Esophagus squamous epithelium (tissue), 4 donors: ENCODE measurements at regions not wholly inside any gene's neighbourhood (a gene's known extent, or its start where the extent isn't known, plus 50 kb on each side); places are given as distances from the start of the nearest gene placed in this dataset.

Experiments used
- POLR2A ChIP-seq, 4 donors: fragments of 450-650 bp; IDR thresholded peaks; one replicate each; pipeline ENCODE4 v1.6.1; 2017; ENCODE audit warnings: antibody characterized with exemption in 4 of 4, mild to moderate bottlenecking in 4 of 4, moderate library complexity in 3 of 4
- TF ChIP-seq, protein P1 (sequence below), 6 experiments: fragments of 450-650 bp in 4 of 6; fragments of 200-600 bp in 2 of 6; sonication (generic) in 2 of 6; IDR thresholded peaks; one replicate each; pipeline ENCODE4 v1.5.1; 2016 to 2019; ENCODE audit warnings: antibody characterized with exemption in 6 of 6, mild to moderate bottlenecking in 4 of 6, moderate library complexity in 4 of 6

DNA sequence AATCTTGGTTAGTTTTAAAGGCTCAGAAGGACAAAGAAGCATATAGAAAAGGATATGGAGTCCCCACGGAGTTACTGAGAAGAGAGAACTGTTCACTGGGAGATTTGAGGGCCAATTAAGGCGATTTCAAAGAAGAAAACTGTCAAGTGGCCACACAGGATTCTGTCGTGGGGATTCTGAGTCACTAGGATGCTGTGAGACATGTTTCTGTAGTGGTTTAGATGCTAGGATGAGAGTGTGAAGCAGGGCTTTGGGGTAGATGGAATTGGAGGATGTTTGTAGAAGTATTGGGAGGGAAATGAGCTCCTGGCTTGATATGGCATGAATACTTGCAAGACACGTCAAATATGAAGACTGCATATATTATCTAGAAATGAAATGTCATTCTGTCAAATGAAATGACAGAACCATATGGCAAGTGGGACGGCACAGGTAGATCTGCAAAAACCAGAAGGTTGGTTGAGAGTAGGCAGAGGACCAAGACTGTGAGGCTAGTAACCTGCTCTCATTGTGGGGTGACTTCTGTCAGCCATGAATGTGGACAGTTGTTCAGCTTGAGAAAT lies 136.3 kb upstream of the SPRY4 start:
- TF ChIP-seq, protein P1, sequence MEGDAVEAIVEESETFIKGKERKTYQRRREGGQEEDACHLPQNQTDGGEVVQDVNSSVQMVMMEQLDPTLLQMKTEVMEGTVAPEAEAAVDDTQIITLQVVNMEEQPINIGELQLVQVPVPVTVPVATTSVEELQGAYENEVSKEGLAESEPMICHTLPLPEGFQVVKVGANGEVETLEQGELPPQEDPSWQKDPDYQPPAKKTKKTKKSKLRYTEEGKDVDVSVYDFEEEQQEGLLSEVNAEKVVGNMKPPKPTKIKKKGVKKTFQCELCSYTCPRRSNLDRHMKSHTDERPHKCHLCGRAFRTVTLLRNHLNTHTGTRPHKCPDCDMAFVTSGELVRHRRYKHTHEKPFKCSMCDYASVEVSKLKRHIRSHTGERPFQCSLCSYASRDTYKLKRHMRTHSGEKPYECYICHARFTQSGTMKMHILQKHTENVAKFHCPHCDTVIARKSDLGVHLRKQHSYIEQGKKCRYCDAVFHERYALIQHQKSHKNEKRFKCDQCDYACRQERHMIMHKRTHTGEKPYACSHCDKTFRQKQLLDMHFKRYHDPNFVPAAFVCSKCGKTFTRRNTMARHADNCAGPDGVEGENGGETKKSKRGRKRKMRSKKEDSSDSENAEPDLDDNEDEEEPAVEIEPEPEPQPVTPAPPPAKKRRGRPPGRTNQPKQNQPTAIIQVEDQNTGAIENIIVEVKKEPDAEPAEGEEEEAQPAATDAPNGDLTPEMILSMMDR (IDR thresholded peaks at IDR 0.05): no peak
- TF ChIP-seq POLR2A (IDR thresholded peaks at IDR 0.05): no peak
